ENCODE measurements at regions not wholly inside any gene's neighbourhood (a gene's known extent, or its start where the extent isn't known, plus 50 kb on each side); places are given as distances from the start of the nearest gene placed in this dataset.

DNA sequence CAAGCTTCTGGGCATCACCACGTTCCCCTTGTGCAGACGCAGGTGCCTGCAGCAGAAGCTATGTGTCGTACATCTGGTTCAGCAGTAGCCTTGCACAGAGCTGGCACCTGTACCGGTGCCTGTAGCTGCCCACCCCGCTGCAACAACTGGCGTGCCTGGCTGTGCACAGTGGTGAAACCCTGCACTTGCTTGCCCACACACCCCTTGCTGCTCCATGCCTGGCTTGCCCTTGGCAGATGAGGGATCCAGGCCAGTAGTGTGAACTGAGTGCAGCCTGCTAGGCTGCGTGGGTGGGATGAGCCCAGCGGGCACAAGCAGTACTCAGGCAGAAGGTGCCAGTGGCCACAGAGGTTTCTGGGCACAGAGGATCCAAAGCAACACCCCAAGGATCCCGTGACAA is 528.4 kb downstream of the PPARGC1A start:
- Mint-ChIP-seq H3K9me3 (no peaks in the 10 kb centered on the region), H3K27ac (no peak overlapping the region), H3K36me3 (ENCODE audit: low read depth) (no peaks in the 10 kb centered on the region), H3K4me3 (no peak overlapping the region), H3K4me1 (no peaks in the 10 kb centered on the region), H3K27me3 (no peaks in the 10 kb centered on the region)
- POLR2A ChIA-PET, result no interaction called here
- DNase-seq, result no peak
- CTCF ChIA-PET, result interaction anchor here (1.2 kb wide), 1 partner anchor 18 kb away, joined by 3 read pairs; no protein-coding TSS in a partner anchor

DNA sequence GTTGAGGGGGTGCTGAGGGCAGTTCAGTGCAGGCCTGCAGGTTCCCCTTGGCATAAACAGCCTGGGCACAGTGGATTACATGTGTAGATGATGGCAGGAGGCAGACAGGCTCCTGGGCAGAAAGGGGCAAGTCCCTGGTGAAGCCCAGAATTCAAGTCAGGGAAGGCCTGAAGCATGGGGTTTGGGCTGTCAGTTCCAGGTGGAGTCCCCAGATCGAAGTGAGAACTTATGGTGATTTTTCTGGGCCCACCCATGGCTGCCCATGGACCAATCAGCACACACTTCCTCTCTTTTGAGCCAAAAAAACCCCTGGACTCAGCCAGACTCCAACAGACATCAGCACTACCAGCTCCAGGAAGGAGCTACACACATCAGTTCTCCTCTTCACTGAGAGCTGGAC is 529.1 kb downstream of the PPARGC1A start:
- H3K4me1 Mint-ChIP-seq, result no peaks in the 10 kb centered on the region
- ChIA-PET POLR2A (no interaction called here), CTCF (no interaction called here)
- no peaks in the 10 kb centered on the region for H3K9me3 Mint-ChIP-seq
- no peak overlapping the region for H3K4me3 Mint-ChIP-seq
- no peak overlapping the region for H3K27ac Mint-ChIP-seq
- no peaks in the 10 kb centered on the region for H3K27me3 Mint-ChIP-seq
- DNase-seq, result no peak
- H3K36me3 Mint-ChIP-seq (ENCODE audit: low read depth), result no peaks in the 10 kb centered on the region

DNA sequence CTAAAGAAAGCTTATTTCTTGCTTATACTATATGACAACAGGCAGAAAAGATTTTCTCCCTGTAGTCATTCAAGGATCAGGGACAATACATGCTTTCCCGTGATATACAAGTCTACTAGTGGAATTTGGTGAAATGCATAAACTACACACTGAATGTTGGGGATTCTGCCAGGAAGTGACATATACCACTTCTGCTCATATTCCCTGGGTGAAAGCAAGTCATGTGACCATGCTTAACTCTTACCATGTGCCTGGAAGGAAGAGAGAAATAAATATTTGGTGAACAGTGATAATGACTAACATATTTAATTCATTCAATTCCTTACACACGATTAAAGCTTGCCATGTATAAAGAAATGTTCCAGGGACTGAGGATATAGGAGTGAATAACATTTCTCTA is 534.6 kb downstream of the PPARGC1A start:
- POLR2A ChIA-PET, result no interaction called here
- CTCF ChIA-PET, result interaction anchor here (0.5 kb wide), 1 partner anchor 1118 kb away, joined by 4 read pairs; no protein-coding TSS in a partner anchor
- DNase-seq, result no peak

DNA sequence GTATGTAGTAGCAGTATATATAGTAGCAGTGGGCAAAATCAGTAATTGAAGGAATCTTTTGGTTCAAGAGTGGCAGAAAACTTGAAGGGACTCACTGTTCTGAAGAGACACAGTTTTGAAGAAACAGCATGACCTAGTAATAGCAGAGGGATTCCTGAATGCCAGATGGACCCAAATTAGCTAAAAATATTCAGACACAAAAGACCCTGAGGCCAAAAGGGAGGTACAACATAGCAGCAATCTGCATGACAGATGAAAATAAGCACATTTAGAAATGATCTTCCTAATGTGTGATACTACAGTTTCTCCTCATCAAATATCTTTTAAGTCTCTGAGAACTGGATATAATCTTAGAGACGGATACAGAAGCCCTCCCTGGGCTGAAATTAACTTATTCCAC is 536.6 kb downstream of the PPARGC1A start:
- no peak overlapping the region for H3K4me3 Mint-ChIP-seq
- H3K4me1 Mint-ChIP-seq, result no peaks in the 10 kb centered on the region
- no peaks in the 10 kb centered on the region for H3K27me3 Mint-ChIP-seq
- DNase-seq, result no peak
- no peaks in the 10 kb centered on the region for H3K9me3 Mint-ChIP-seq
- ChIA-PET POLR2A (no interaction called here), CTCF (no interaction called here)
- H3K36me3 Mint-ChIP-seq (ENCODE audit: low read depth), result no peaks in the 10 kb centered on the region
- H3K27ac Mint-ChIP-seq, result no peak overlapping the region

More for the DNA sequence above, 534.6 kb downstream of the PPARGC1A start:
- no peak overlapping the region for H3K4me3 Mint-ChIP-seq
- no peaks in the 10 kb centered on the region for H3K27me3 Mint-ChIP-seq
- no peaks in the 10 kb centered on the region for H3K4me1 Mint-ChIP-seq
- H3K36me3 Mint-ChIP-seq (ENCODE audit: low read depth), result no peaks in the 10 kb centered on the region
- no peak overlapping the region for H3K27ac Mint-ChIP-seq
- no peaks in the 10 kb centered on the region for H3K9me3 Mint-ChIP-seq

DNA sequence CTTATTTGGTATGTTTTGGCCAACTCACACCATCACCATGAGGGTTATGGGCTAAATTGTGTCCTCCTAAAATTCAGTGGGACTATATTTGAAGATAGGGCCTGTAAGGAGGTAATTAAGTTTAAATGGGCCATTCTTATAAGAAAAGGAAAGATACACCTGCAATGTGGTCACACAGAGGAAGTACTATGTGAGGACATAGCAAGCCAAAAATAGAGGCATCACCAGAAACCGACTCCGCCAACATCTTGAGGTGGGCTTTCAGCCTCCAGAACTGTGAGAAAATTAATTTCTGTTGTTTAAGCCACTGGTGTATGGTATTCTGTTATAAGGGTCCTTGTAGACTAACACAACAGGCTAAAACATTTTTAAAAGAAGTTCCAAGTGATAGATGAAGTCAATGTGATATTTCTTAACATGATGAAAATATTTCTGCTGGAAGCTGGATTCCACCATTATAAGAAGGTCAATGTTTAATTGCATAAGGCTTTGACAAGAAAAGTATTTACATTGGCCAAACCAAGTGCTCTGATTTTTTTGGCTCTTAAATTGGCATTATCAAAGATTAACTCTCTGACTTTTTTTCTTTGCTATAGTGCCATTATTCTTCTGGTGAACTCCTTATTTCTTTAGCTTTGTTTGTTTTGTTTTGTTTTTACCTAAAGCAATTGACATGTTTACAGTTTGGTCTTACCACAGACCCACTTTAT is 540.9 kb downstream of the PPARGC1A start:
- DNase-seq, result no peak
- ChIA-PET CTCF (no interaction called here), POLR2A (no interaction called here)
- Mint-ChIP-seq H3K9me3 (no peaks in the 10 kb centered on the region), H3K27me3 (no peaks in the 10 kb centered on the region), H3K4me3 (no peak overlapping the region), H3K36me3 (ENCODE audit: low read depth) (no peaks in the 10 kb centered on the region), H3K27ac (no peak overlapping the region), H3K4me1 (no peaks in the 10 kb centered on the region)

DNA sequence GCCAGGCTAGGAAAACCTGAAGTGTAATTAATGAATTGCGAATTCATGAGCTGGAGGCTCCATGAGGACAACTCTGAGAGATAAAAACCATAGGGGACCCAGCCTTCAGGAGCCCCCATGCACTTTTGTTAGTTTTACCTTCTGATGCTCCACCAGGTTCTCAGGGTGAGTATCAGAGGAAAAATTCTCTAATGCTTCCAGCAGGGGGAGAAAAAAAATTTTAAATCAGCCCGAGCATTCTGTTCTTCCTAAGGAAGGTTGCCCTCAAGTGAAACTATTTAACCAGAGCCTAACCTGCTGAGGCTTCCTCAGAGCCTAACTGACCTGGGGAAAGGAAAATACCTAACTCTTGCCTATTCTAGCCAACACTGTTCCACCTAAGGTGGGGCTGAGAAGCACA is 552.6 kb downstream of the PPARGC1A start:
- DNase-seq, result no peak
- Mint-ChIP-seq H3K36me3 (ENCODE audit: low read depth) (no peaks in the 10 kb centered on the region), H3K4me1 (peaks cover 25% of the 10 kb centered on the region), H3K27me3 (peaks cover 1% of the 10 kb centered on the region), H3K4me3 (no peak overlapping the region), H3K9me3 (no peaks in the 10 kb centered on the region), H3K27ac (no peak overlapping the region)
- POLR2A ChIA-PET, result no interaction called here
- CTCF ChIA-PET, result no interaction called here

DNA sequence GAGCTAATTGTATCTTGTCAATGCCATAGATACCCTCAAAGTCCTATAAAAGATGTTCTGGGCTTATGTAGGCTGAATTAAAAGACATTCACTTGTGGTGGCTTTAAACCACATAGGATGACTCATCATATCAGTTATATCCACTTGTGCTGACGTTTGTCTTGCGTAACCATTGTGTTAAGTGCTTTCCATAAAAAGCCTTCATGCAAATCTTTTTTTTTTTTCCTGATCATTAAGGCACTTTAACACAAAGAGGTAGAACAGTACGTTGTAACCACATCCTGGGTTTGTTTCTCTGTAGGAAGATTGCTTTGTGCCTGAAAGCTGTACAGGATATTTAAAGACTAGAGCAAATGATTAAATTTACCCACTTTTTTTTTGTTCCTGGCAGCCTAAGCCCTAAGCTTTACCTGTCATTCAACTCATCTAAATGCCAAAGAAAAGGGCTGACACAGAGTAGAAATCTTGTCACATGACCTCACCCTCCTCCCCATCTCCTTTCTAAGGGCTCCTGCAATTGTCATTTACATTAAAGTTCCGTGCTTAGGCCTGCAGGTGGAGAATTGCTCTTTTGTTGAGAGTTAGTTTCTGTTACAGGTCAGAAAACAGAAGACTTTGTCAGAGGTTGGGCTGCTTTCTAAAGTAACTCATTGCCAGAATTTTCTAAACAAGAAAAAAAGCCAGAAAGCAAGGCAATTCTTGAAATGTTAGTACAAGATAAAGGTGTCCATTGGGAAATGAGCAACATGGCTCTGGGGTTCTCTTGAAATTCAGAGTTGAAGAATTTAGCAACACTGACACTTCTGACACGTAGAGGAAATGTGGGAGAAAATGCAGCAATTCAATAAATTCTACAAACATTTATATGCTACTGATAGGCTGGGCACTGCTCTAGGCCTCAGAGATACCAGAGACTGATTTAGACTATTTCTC is 555.6 kb downstream of the PPARGC1A start:
- Mint-ChIP-seq H3K4me3 (peak overlapping the region; percentile 42), H3K9me3 (no peaks in the 10 kb centered on the region), H3K36me3 (ENCODE audit: low read depth) (no peaks in the 10 kb centered on the region), H3K4me1 (peaks cover 25% of the 10 kb centered on the region), H3K27ac (peak overlapping the region; percentile 83), H3K27me3 (no peaks in the 10 kb centered on the region)
- ChIA-PET POLR2A (no interaction called here), CTCF (no interaction called here)
- peak; percentile 56 for DNase-seq

DNA sequence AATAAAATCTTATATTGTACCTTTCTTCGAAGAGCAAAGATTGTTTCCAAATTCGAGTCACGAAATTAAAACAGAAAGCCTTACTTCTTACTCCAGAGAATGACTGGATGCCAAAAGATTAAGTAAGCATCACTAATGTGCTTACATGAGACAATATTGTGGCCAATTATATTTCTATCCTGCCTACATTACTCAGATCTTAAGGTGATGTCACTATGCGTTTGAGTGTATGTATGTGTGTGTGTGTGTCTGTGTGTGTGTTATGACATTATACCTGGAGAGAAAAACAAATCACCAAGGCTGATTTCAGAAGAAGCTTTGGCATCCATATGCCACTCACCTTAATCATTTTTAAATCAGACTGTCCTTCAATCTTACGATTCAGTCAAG is 556.3 kb downstream of the PPARGC1A start:
- CTCF ChIA-PET, result no interaction called here
- peak; percentile 18 for DNase-seq
- no peaks in the 10 kb centered on the region for H3K27me3 Mint-ChIP-seq
- peaks cover 25% of the 10 kb centered on the region for H3K4me1 Mint-ChIP-seq
- peak overlapping the region; percentile 83 for H3K27ac Mint-ChIP-seq
- no peaks in the 10 kb centered on the region for H3K9me3 Mint-ChIP-seq
- H3K4me3 Mint-ChIP-seq, result no peak overlapping the region
- POLR2A ChIA-PET, result no interaction called here
- no peaks in the 10 kb centered on the region for H3K36me3 Mint-ChIP-seq (ENCODE audit: low read depth)

DNA sequence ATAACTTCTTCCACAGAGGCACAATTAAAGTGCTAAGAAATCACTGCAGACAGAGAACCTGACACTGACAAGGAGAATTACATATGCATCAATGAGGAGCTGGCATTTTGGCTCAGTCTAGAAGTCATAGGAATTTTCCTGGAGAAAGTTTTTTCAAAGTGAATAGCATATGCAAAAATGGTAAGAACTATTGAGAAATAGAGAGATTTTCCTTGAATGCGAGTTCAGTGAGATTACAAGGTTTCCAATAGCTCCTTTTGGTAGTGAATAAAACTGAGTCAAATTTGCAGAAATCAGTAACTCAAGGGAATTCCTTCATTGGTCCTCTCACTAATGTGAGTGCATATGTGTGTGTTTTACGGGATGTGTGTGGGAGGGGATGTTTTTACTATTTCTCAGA is 557.5 kb downstream of the PPARGC1A start:
- H3K27me3 Mint-ChIP-seq, result no peaks in the 10 kb centered on the region

DNA sequence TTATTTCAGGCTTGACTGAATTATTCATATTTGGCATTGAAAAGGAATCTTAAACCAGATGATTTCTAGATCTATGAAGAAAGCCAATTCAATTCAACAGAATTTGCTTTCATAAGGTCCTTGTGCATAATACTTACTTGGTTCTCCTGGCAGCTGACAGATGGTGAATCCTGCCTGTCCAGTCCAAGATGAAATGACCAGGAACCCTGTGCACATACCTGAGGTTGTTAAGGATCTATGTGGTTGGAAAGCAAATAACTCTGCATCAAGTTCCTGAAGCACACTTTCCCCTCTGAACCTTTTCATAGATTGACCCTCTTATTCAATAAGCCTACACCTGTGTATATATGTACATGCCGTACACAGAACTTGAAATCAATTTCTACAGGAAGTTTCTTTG is 562.7 kb downstream of the PPARGC1A start:
- Mint-ChIP-seq H3K4me3 (no peak overlapping the region), H3K27ac (no peak overlapping the region), H3K27me3 (no peaks in the 10 kb centered on the region), H3K4me1 (peaks cover 2% of the 10 kb centered on the region), H3K9me3 (no peaks in the 10 kb centered on the region), H3K36me3 (ENCODE audit: low read depth) (no peaks in the 10 kb centered on the region)
- POLR2A ChIA-PET, result no interaction called here
- CTCF ChIA-PET, result no interaction called here
- no peak for DNase-seq

More for the DNA sequence above, 557.5 kb downstream of the PPARGC1A start:
- Mint-ChIP-seq H3K9me3 (no peaks in the 10 kb centered on the region), H3K36me3 (ENCODE audit: low read depth) (no peaks in the 10 kb centered on the region), H3K4me1 (peaks cover 25% of the 10 kb centered on the region), H3K27ac (no peak overlapping the region), H3K4me3 (no peak overlapping the region)
- ChIA-PET CTCF (no interaction called here), POLR2A (no interaction called here)
- no peak for DNase-seq

DNA sequence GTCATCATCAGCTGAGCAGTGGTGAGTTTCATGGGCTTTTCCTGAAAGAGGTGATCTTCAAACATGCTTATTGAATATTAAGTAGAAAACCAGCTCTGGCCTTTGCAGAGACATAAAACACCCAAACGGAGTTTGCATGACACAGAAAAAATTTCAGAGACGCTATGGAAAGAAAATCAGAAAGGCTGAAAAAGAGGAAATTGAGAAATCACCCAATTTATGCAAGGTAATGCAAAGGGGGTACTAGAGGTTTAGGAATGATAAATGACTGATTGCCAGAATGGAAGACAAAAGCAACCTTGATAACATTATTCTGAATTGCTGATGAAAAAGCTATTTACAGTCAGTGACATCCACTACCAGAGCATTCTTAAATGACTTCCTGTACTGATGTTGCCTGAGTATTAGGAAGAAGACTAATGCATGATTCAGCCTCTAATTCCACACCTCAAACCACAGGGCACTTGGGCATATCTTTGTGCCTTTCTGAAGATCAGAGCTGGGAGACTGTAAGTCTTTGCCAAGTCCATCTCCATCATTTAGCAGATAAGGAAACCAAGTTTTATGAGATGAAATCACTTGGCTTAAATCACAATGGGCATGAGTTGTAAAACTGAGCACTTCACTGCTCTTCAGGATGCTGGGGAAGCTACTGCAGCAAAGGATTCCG is 565.7 kb downstream of the PPARGC1A start:
- POLR2A ChIA-PET, result no interaction called here

DNA sequence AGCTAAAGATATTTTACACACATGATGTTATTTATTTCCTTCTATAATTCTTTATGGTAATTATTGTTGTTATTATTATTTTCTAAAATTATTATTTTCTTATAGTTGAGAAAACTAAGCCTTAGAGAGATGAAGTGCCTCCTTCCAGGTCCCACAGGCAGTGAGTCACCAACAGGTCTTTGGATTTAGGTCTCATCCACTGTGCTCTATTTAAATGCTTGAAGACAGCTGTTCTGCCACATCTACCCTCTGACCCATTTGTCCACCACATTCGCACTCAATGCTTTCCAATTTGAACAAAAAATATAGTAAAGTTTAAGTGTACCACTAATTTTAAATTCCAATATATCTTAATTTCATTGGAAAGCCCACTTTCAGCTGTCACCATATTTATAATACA is 566.4 kb downstream of the PPARGC1A start:
- Mint-ChIP-seq H3K27ac (no peak overlapping the region), H3K9me3 (no peaks in the 10 kb centered on the region), H3K36me3 (ENCODE audit: low read depth) (no peaks in the 10 kb centered on the region), H3K4me1 (peaks cover 2% of the 10 kb centered on the region), H3K27me3 (no peaks in the 10 kb centered on the region), H3K4me3 (no peak overlapping the region)
- ChIA-PET CTCF (no interaction called here), POLR2A (no interaction called here)
- DNase-seq, result no peak

More for the DNA sequence above, 565.7 kb downstream of the PPARGC1A start:
- CTCF ChIA-PET, result interaction anchor here (1.2 kb wide), 1 partner anchor 16 kb away, joined by 3 read pairs; no protein-coding TSS in a partner anchor
- no peaks in the 10 kb centered on the region for H3K9me3 Mint-ChIP-seq
- DNase-seq, result no peak
- H3K4me3 Mint-ChIP-seq, result no peak overlapping the region
- H3K36me3 Mint-ChIP-seq (ENCODE audit: low read depth), result no peaks in the 10 kb centered on the region
- H3K27me3 Mint-ChIP-seq, result no peaks in the 10 kb centered on the region
- peaks cover 2% of the 10 kb centered on the region for H3K4me1 Mint-ChIP-seq
- H3K27ac Mint-ChIP-seq, result no peak overlapping the region

DNA sequence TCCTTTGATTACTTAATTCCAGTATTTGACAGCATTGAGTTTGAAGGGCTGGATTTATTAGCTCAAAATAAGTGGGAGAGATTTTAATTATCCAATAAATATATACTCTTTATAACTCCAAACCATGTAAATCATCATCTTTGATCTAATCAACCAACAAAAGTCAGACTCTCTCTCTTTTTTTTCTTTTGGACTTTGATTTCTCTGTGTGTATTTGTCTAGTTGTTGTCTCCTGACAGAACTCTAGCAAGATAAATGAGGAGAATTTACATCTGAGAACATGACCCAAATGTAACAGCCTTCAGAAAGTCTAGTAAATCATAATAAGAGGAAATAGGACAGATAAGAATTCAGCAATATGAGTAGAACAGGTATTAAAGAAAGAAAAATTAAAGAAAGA is 567.1 kb downstream of the PPARGC1A start:
- H3K36me3 Mint-ChIP-seq (ENCODE audit: low read depth), result no peaks in the 10 kb centered on the region
- ChIA-PET CTCF (no interaction called here), POLR2A (no interaction called here)
- H3K27ac Mint-ChIP-seq, result no peak overlapping the region
- no peak overlapping the region for H3K4me3 Mint-ChIP-seq
- H3K4me1 Mint-ChIP-seq, result peaks cover 2% of the 10 kb centered on the region
- H3K27me3 Mint-ChIP-seq, result peaks cover 2% of the 10 kb centered on the region
- no peak for DNase-seq
- H3K9me3 Mint-ChIP-seq, result no peaks in the 10 kb centered on the region
